Heart left ventricle (tissue), 16 donors: ENCODE measurements at regions not wholly inside any gene's neighbourhood (a gene's known extent, or its start where the extent isn't known, plus 50 kb on each side); places are given as distances from the start of the nearest gene placed in this dataset.

Experiments
- ATAC-seq, 4 donors: fragments of 200-7000 bp; cut with Tn5 transposase; one replicate each; pipeline ENCODE4 v1.9.1; 2020 to 2022; ENCODE audit warnings: moderate library complexity in 4 of 4, mild to moderate bottlenecking in 3 of 4, moderate number of reproducible peaks in 1 of 4
- DNase-seq, 5 donors: peaks; one replicate each; pipeline ENCODE4 v3.0.0-alpha.2; 2020
- H3K27ac ChIP-seq, 12 donors: fragments of 200-600 bp; sonication (generic) in 4 of 12; one replicate each; pipeline versions ENCODE4 v1.5.0 to v1.8.0; 2016 to 2022; ENCODE audit warnings: mild to moderate bottlenecking in 2 of 12
- H3K27me3 ChIP-seq, 9 donors: fragments of 200-600 bp; sonication (generic) in 2 of 9; one replicate each; pipeline versions ENCODE4 v1.5.1 to v1.8.0; 2016 to 2022; ENCODE audit warnings: mild to moderate bottlenecking in 3 of 9
- H3K36me3 ChIP-seq, 9 donors: fragments of 200-600 bp; sonication (generic) in 2 of 9; one replicate each; pipeline versions ENCODE4 v1.5.0 to v1.8.0; 2018 to 2022; ENCODE audit warnings: mild to moderate bottlenecking in 2 of 9
- H3K4me1 ChIP-seq, 12 donors: fragments of 200-600 bp; sonication (generic) in 4 of 12; one replicate each; pipeline versions ENCODE4 v1.5.0 to v1.8.0; 2016 to 2022; ENCODE audit warnings: mild to moderate bottlenecking in 3 of 12
- H3K4me3 ChIP-seq, 12 donors: fragments of 200-600 bp; sonication (generic) in 4 of 12; one replicate each; pipeline versions ENCODE4 v1.5.0 to v1.8.0; 2017 to 2022; ENCODE audit warnings: mild to moderate bottlenecking in 9 of 12, moderate library complexity in 4 of 12
- H3K9me3 ChIP-seq, 12 donors: fragments of 200-600 bp; sonication (generic) in 4 of 12; one replicate each; pipeline versions ENCODE4 v1.5.0 to v1.8.0; 2016 to 2022; ENCODE audit warnings: mild to moderate bottlenecking in 1 of 12
- CTCF ChIP-seq, 12 donors: fragments of 200-600 bp; sonication (generic) in 4 of 12; IDR thresholded peaks; one replicate each; pipeline versions ENCODE4 v1.5.0 to v1.8.0; 2018 to 2022; ENCODE audit warnings: antibody characterized with exemption in 12 of 12, mild to moderate bottlenecking in 5 of 12
- POLR2A ChIP-seq, 2 donors: fragments of 450-650 bp; IDR thresholded peaks; one replicate each; pipeline ENCODE4 v1.6.1; 2017; ENCODE audit warnings: antibody characterized with exemption in 2 of 2, mild to moderate bottlenecking in 2 of 2, moderate library complexity in 2 of 2
- WGBS, 4 donors: extraction: QIAGEN DNeasy Blood & Tissue Kit in 2 of 4; methylation state at CpG; one replicate each; pipeline versions ENCODE4 v1.1.5 to v1.1.7; 2013 to 2018; 5-methylcytosine and 5-hydroxymethylcytosine counted together
- intact Hi-C, 10 donors: fragments of 100-400 bp; cut with DNase I; formaldehyde crosslinking; loops; one replicate each; pipeline versions ENCODE4 v1.11.1 to v1.14.2; 2022
- microRNA-seq, 4 donors: library from miRNA; unstranded; fragments of <30 nt; microRNA quantifications; one replicate each; pipeline versions ENCODE4 to v1.2.0, GENCODE V29; 2017 to 2020
- donor health status: ischemic (EF 13 %, LVEDD 7.1; RV severe dilation, severe dysfunction).
- donor health status: healthy with polysubstance abuse.
- donor health status: DM: no; HTN: yes; CAD: no.
- donor health status: DM: no; HTN: no; CAD: no.
- donor health status: ischemic (EF 25% LVEDD 6.9; RV normal size, moderate dysfunction).
- donor health status: ischemic (EF 25% LVEDD 5.7; RV mildly dilated, moderate dysfunction).
- donor health status: healthy.
- donor health status: DM: yes; HTN: yes; CAD: no.
- donor health status: ischemic (EF 35%, LVEDD 5.7; RV mildly dilated, moderate dysfunction).
- donor health status: nonischemic (EF 11% LVEDD 7.7; RV severe dilation, severe dysfunction).
- donor health status: DM: yes; HTN: yes; CAD: no.
- donor health status: PGD.
- donor health status: ischemic (EF 29% LVEDD 5.4; RV normal size, mild dysfunction).
- donor health status: nonischemic (EF 23%, LVEDD 6.1; RV moderate dilation, normal function).

- ATAC-seq (no peak), DNase-seq (no peak)
- Histone ChIP-seq H3K36me3 (no peaks in the 10 kb centered on the region), H3K27me3 (peaks cover 0 to 5% (median 0%) of the 10 kb centered on the region in 9 donors), H3K9me3 (no peaks in the 10 kb centered on the region), H3K4me1 (no peaks in the 10 kb centered on the region), H3K4me3 (no peak overlapping the region), H3K27ac (no peak overlapping the region)
- intact Hi-C loops = no loop called here
- WGBS, 4 donors = 57 to 68% (median 65%) methylated on average over 4 of the region's 4 CpGs
- TF ChIP-seq CTCF (IDR thresholded peaks at IDR 0.05) = no peak
- TF ChIP-seq POLR2A (IDR thresholded peaks at IDR 0.05) = no peak
These were observed 62.4 kb upstream of the SKOR2 start for GRCh38 chr18:47313901-47314300.

- intact Hi-C loops = no loop called here
- Histone ChIP-seq H3K9me3 (no peaks in the 10 kb centered on the region), H3K4me1 (no peaks in the 10 kb centered on the region), H3K4me3 (no peak overlapping the region), H3K27ac (no peak overlapping the region), H3K36me3 (no peaks in the 10 kb centered on the region), H3K27me3 (no peaks in the 10 kb centered on the region)
- 73 to 77% (median 74%) methylated on average over 2 of the region's 2 CpGs for WGBS, 4 donors
- ATAC-seq = no peak
- no peak for TF ChIP-seq CTCF (IDR thresholded peaks at IDR 0.05)
- no peak for TF ChIP-seq POLR2A (IDR thresholded peaks at IDR 0.05)
- DNase-seq = no peak
These were observed 60.1 kb upstream of the SKOR2 start for GRCh38 chr18:47311585-47311984.

Small RNA genes lying in the stretch of these regions (microRNA-seq; reads per million reads assigned to microRNA genes)
- gene MIR4527 = 0 reads per million in 4 donors
